ENCODE measurements at regions not wholly inside any gene's neighbourhood (a gene's known extent, or its start where the extent isn't known, plus 50 kb on each side); places are given as distances from the start of the nearest gene placed in this dataset.

GRCh38 chr4:180539284-180539683 lies 1703.9 kb upstream of the TENM3 start:
- Histone ChIP-seq H4K91ac (ENCODE audit: insufficient read depth, low read depth, low read length) (no peak overlapping the region), H2BK120ac (ENCODE audit: low read depth, low read length) (no peak overlapping the region), H3K9me1 (ENCODE audit: insufficient read depth, low read length) (no peaks in the 10 kb centered on the region), H3K79me1 (ENCODE audit: low read depth in 1 of 2, low read length in 2 of 2) (no peaks in the 10 kb centered on the region), H2AK5ac (ENCODE audit: low read depth, low read length) (no peak overlapping the region), H3K27ac (ENCODE audit: insufficient read depth, low read length) (no peak overlapping the region), H3K4me1 (ENCODE audit: control insufficient read depth, insufficient read depth, low read length) (no peaks in the 10 kb centered on the region), H3K4ac (ENCODE audit: low read depth, low read length) (no peak overlapping the region), H3K4me3 (ENCODE audit: insufficient read depth, low read depth, low read length) (no peak overlapping the region), H3K4me2 (ENCODE audit: low read depth, low read length) (no peak overlapping the region), H3K9ac (ENCODE audit: low read depth, low read length) (no peak overlapping the region), H3K56ac (ENCODE audit: extremely low read depth, insufficient read depth, low read length) (no peak overlapping the region), H2BK20ac (ENCODE audit: low read depth, low read length) (no peak overlapping the region), H3K27me3 (ENCODE audit: control insufficient read depth, insufficient read depth, low read length) (no peaks in the 10 kb centered on the region), H3K14ac (replicated peaks; ENCODE audit: low read depth, low read length) (no peak overlapping the region), H4K8ac (ENCODE audit: low read depth in 2 of 2, low read length in 2 of 2) (no peak overlapping the region), H2BK15ac (ENCODE audit: low read depth, low read length) (no peak overlapping the region), H2BK5ac (ENCODE audit: low read depth, low read length, poor library complexity, severe bottlenecking) (no peak overlapping the region), H2AK9ac (replicated peaks; ENCODE audit: low read depth, low read length, poor library complexity) (no peak overlapping the region), H2AFZ (replicated peaks; ENCODE audit: low read length, poor library complexity) (no peak overlapping the region), H4K5ac (ENCODE audit: low read depth, low read length) (no peak overlapping the region), H3K36me3 (ENCODE audit: control insufficient read depth, insufficient read depth, low read length) (no peaks in the 10 kb centered on the region), H3K23ac (ENCODE audit: low read depth, low read length) (no peak overlapping the region), H3K18ac (ENCODE audit: low read depth, low read length) (no peak overlapping the region), H3K9me3 (ENCODE audit: control insufficient read depth, insufficient read depth, low read length) (no peaks in the 10 kb centered on the region; the same call in 1 of the 2 replicates), H4K20me1 (ENCODE audit: insufficient read depth, low read length) (no peaks in the 10 kb centered on the region)
- in situ Hi-C loops (cut with MboI; ENCODE audit: low sequenced_read_pairs) (no loop called here), intact Hi-C loops (cut with micrococcal nuclease) (no loop called here), dilution Hi-C loops (cut with HindIII; ENCODE audit: low sequenced_read_pairs, unreplicated experiment) (no loop called here)
- no peak for TF ChIP-seq SMC3 (IDR thresholded peaks at IDR 0.05; ENCODE audit: low read depth, low read length)
- no peak for TF ChIP-seq USF2 (IDR thresholded peaks at IDR 0.05; ENCODE audit: low read depth, low read length)
- TF ChIP-seq RAD21 (IDR thresholded peaks at IDR 0.05; ENCODE audit: low read length) = no peak
- no TSS peak for BruUV-seq (replicated peaks)
- ATAC-seq (ENCODE audit: low read depth) = no peak
- ChIA-PET CTCF (no interaction called here), POLR2A (ENCODE audit: unreplicated experiment) (no interaction called here)
- DNase-seq = no peak
- WGBS, 2 experiments (ENCODE audit: extremely low coverage in 2 of 2, insufficient read length in 1 of 2) = no CpG with 5 or more reads among the region's 4 CpGs

Data from IMR-90 (cell line).